Astrocyte (in vitro differentiated cells and primary cell): ENCODE measurements at regions not wholly inside any gene's neighbourhood (a gene's known extent, or its start where the extent isn't known, plus 50 kb on each side); places are given as distances from the start of the nearest gene placed in this dataset.

Source experiments
- DNase-seq: peaks from one replicate; pipeline ENCODE4 v3.0.0-alpha.2; 2010; ENCODE audit warnings: low read depth
- FAIRE-seq: peaks from 2 replicates; lab custom pipeline; 2011; peaks lifted over from hg19 to GRCh38; lab: Jason Lieb, UNC
- H2AFZ ChIP-seq: 2 replicates; pipeline ENCODE4 v1.6.0; 2012; ENCODE audit warnings: low read depth, low read length, inconsistent platforms
- H3K27ac ChIP-seq: 2 replicates; pipeline ENCODE4 v1.5.1; 2011; ENCODE audit warnings: low read depth, low read length, inconsistent platforms
- H3K27me3 ChIP-seq: 2 replicates; pipeline ENCODE4 v1.6.0; 2011; ENCODE audit warnings: low read length, inconsistent platforms; ENCODE audit not compliant: insufficient read depth
- H3K36me3 ChIP-seq: 2 replicates; pipeline ENCODE4 v1.5.1; 2011; ENCODE audit warnings: low read length, inconsistent platforms; ENCODE audit not compliant: insufficient read depth
- H3K4me1 ChIP-seq: 2 replicates; pipeline ENCODE4 v1.5.1; 2011; ENCODE audit warnings: low read length, inconsistent platforms; ENCODE audit not compliant: insufficient read depth
- H3K4me2 ChIP-seq: 2 replicates; pipeline ENCODE4 v1.6.0; 2012; ENCODE audit warnings: low read length, inconsistent platforms
- H3K4me3 ChIP-seq: 2 replicates; pipeline ENCODE4 v1.5.1; 2011; ENCODE audit warnings: low read depth, mild to moderate bottlenecking, low read length, inconsistent platforms; ENCODE audit not compliant: insufficient read depth
- H3K79me2 ChIP-seq: 2 replicates; pipeline ENCODE4 v1.6.0; 2012; ENCODE audit warnings: mild to moderate bottlenecking, low read length, inconsistent platforms; ENCODE audit not compliant: insufficient read depth
- H3K9ac ChIP-seq: 2 replicates; pipeline ENCODE4 v1.6.0; 2012; ENCODE audit warnings: mild to moderate bottlenecking, low read length, inconsistent platforms
- H3K9me3 ChIP-seq: 2 replicates; pipeline ENCODE4 v1.5.1; 2012; ENCODE audit warnings: low read depth, mild to moderate bottlenecking, low read length, inconsistent platforms; ENCODE audit not compliant: insufficient read depth
- H4K20me1 ChIP-seq: 2 replicates; pipeline ENCODE4 v1.6.0; 2012; ENCODE audit warnings: low read length, inconsistent platforms; ENCODE audit not compliant: insufficient read depth
- H3K27ac Mint-ChIP-seq: one replicate; pipeline ENCODE4 v1.8.0; 2021; ENCODE audit warnings: mild to moderate bottlenecking, mixed read lengths; ENCODE audit not compliant: unreplicated experiment
- H3K27me3 Mint-ChIP-seq: one replicate; pipeline ENCODE4 v1.8.0; 2021; ENCODE audit warnings: low read depth, mixed read lengths; ENCODE audit not compliant: unreplicated experiment
- H3K36me3 Mint-ChIP-seq: one replicate; pipeline ENCODE4 v1.8.0; 2021; ENCODE audit warnings: low read depth, mixed read lengths; ENCODE audit not compliant: unreplicated experiment
- H3K4me1 Mint-ChIP-seq: one replicate; pipeline ENCODE4 v1.8.0; 2021; ENCODE audit warnings: low read depth, mixed read lengths; ENCODE audit not compliant: unreplicated experiment
- H3K4me3 Mint-ChIP-seq: one replicate; pipeline ENCODE4 v1.8.0; 2021; ENCODE audit warnings: mild to moderate bottlenecking, moderate library complexity, mixed read lengths; ENCODE audit not compliant: unreplicated experiment
- H3K9me3 Mint-ChIP-seq: one replicate; pipeline ENCODE4 v1.8.0; 2021; ENCODE audit warnings: mild to moderate bottlenecking, mixed read lengths; ENCODE audit not compliant: unreplicated experiment
- CTCF ChIP-seq: IDR thresholded peaks from 2 replicates; pipeline ENCODE4 v1.5.1; 2011; ENCODE audit warnings: low read depth, mild to moderate bottlenecking, inconsistent platforms, low read length, moderate library complexity; ENCODE audit not compliant: insufficient read depth
- EZH2 ChIP-seq: IDR thresholded peaks from 2 replicates; pipeline ENCODE4 v1.6.1; 2012; ENCODE audit warnings: mild to moderate bottlenecking, low read length, inconsistent platforms; ENCODE audit not compliant: insufficient read depth

GRCh38 chr6:6861351-6861894, 246.3 kb upstream of the RREB1 start:
- no peak overlapping the region for H3K9ac ChIP-seq
- H3K27ac ChIP-seq = no peak overlapping the region
- no peaks in the 10 kb centered on the region for H3K36me3 ChIP-seq
- Mint-ChIP-seq H3K36me3 (no peaks in the 10 kb centered on the region), H3K27me3 (peaks cover 10% of the 10 kb centered on the region), H3K4me1 (peaks cover 5% of the 10 kb centered on the region), H3K9me3 (peaks cover 8% of the 10 kb centered on the region), H3K4me3 (no peak overlapping the region), H3K27ac (no peak overlapping the region)
- H4K20me1 ChIP-seq = no peaks in the 10 kb centered on the region
- H3K4me1 ChIP-seq = peaks cover 7% of the 10 kb centered on the region
- no peaks in the 10 kb centered on the region for H3K9me3 ChIP-seq
- FAIRE-seq (no peak), DNase-seq (no peak)
- H3K4me3 ChIP-seq = no peak overlapping the region
- TF ChIP-seq CTCF (no peak), EZH2 (no peak)
- no peak overlapping the region for H2AFZ ChIP-seq
- H3K27me3 ChIP-seq = no peaks in the 10 kb centered on the region
- no peaks in the 10 kb centered on the region for H3K79me2 ChIP-seq
- H3K4me2 ChIP-seq = no peak overlapping the region

DNA sequence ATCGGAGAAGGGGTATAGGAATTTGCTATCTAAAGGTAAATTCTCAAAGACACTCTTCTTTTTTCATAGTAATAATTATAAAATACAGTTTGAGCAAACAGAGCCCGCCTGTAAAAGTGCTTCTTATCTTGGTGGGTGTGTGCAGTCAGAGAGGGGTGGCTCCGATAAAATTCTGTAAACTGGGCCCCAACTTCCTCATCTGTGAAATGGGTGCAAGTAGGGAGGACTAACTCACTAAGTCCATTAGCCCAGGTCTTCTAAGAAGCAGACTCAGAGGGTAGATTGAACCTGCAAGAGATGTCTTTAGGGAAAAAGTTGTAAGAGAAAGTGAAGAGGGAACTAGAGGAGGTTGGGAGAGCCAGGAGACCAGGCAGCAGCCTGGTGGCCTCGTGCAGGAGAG, 245.8 kb upstream of the RREB1 start:
- Mint-ChIP-seq H3K36me3 (no peaks in the 10 kb centered on the region), H3K27ac (no peak overlapping the region), H3K27me3 (peaks cover 10% of the 10 kb centered on the region), H3K4me1 (peaks cover 4% of the 10 kb centered on the region), H3K9me3 (peaks cover 8% of the 10 kb centered on the region), H3K4me3 (no peak overlapping the region)
- DNase-seq (no peak), FAIRE-seq (no peak)
- no peaks in the 10 kb centered on the region for H4K20me1 ChIP-seq
- H3K36me3 ChIP-seq = no peaks in the 10 kb centered on the region
- no peaks in the 10 kb centered on the region for H3K79me2 ChIP-seq
- H3K9me3 ChIP-seq = no peaks in the 10 kb centered on the region
- no peak overlapping the region for H3K27ac ChIP-seq
- no peak overlapping the region for H3K9ac ChIP-seq
- no peak overlapping the region for H3K4me2 ChIP-seq
- H3K27me3 ChIP-seq = no peaks in the 10 kb centered on the region
- TF ChIP-seq EZH2 (no peak), CTCF (no peak)
- H3K4me1 ChIP-seq = peaks cover 1% of the 10 kb centered on the region
- no peak overlapping the region for H3K4me3 ChIP-seq
- no peak overlapping the region for H2AFZ ChIP-seq

DNA sequence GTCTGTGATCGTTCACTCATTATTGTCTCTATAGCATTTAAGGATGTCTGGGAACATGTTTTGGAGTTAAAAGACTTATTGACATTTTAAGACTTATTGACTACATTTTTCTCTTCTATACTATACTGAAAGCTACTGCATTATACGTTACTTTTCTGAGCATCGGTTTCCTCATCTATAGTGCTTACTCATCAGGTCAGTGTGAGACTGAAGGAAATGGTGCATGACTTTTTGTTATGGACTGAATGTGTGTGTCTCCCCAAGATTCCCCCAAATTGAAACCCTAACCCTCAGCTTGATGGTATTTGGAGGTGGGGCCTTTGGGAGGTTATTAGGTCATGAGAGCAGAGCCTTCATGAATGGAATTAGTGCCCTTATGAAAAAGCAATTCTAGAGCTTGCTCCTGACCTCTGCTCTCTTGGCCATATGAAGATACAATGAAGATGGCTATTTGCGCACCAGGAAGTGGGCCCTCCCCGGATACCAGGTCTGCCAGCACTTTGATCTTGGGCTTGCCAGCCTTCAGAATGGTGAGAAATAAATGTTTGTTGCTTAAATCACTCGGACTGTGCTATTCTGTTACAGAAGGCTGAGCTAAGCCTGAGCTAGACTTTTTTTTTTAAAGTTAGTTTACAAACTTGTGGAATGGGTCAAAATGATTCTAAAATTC, 243.7 kb upstream of the RREB1 start:
- Histone ChIP-seq H3K4me1 (no peaks in the 10 kb centered on the region), H2AFZ (no peak overlapping the region), H3K4me2 (no peak overlapping the region), H3K27ac (no peak overlapping the region), H3K27me3 (no peaks in the 10 kb centered on the region), H3K36me3 (no peaks in the 10 kb centered on the region), H3K4me3 (no peak overlapping the region), H3K79me2 (no peaks in the 10 kb centered on the region), H4K20me1 (no peaks in the 10 kb centered on the region), H3K9me3 (no peaks in the 10 kb centered on the region), H3K9ac (no peak overlapping the region)
- DNase-seq (no peak), FAIRE-seq (no peak)
- H3K9me3 Mint-ChIP-seq = peaks cover 8% of the 10 kb centered on the region
- no peaks in the 10 kb centered on the region for H3K36me3 Mint-ChIP-seq
- peaks cover 9% of the 10 kb centered on the region for H3K27me3 Mint-ChIP-seq
- H3K4me3 Mint-ChIP-seq = no peak overlapping the region
- TF ChIP-seq CTCF (no peak), EZH2 (no peak)
- peaks cover 4% of the 10 kb centered on the region for H3K4me1 Mint-ChIP-seq
- H3K27ac Mint-ChIP-seq = no peak overlapping the region
